DND-41 (cell line): ENCODE measurements at regions not wholly inside any gene's neighbourhood (a gene's known extent, or its start where the extent isn't known, plus 50 kb on each side); places are given as distances from the start of the nearest gene placed in this dataset.
A peak's percentile ranks its signal among the peaks of the same experiment; 100 is the strongest.

Experiments used
- ATAC-seq: fragments of 200-7000 bp; cut with Tn5 transposase; 3 replicates; pipeline ENCODE4 v1.9.1; 2021; ENCODE audit warnings: low read depth; ENCODE audit not compliant: insufficient read depth
- DNase-seq: peaks from one replicate; pipeline ENCODE4 v3.0.0-alpha.2; 2020
- H2AFZ ChIP-seq: 2 replicates; pipeline ENCODE4 v1.6.0; 2012; ENCODE audit warnings: low read depth, low read length
- H3K27ac ChIP-seq: 2 replicates; pipeline ENCODE4 v1.5.1; 2012; ENCODE audit warnings: low read length, inconsistent platforms
- H3K27me3 ChIP-seq: fragments of 200-600 bp; sonication (generic); 2 replicates; pipeline ENCODE4 v1.6.0; 2012; ENCODE audit warnings: low read length, mild to moderate bottlenecking, inconsistent platforms; ENCODE audit not compliant: insufficient read depth, poor library complexity
- H3K36me3 ChIP-seq: 2 replicates; pipeline ENCODE4 v1.5.1; 2012; ENCODE audit warnings: low read length, inconsistent platforms; ENCODE audit not compliant: insufficient read depth
- H3K4me1 ChIP-seq: 2 replicates; pipeline ENCODE4 v1.5.1; 2012; ENCODE audit warnings: mild to moderate bottlenecking, low read length; ENCODE audit not compliant: insufficient read depth
- H3K4me2 ChIP-seq: 2 replicates; pipeline ENCODE4 v1.6.0; 2012; ENCODE audit warnings: mild to moderate bottlenecking, moderate library complexity, low read length, inconsistent platforms; ENCODE audit not compliant: insufficient read depth
- H3K4me3 ChIP-seq, 2 experiments: fragments of 200-600 bp in 1 of 2; shearing (Covaris generic) in 1 of 2; 2 replicates each; pipeline ENCODE4 v1.5.1; 2012 to 2016; ENCODE audit warnings: inconsistent platforms in 2 of 2, low read length in 2 of 2, mild to moderate bottlenecking in 2 of 2, low read depth in 1 of 2, moderate library complexity in 1 of 2
- H3K79me2 ChIP-seq: 2 replicates; pipeline ENCODE4 v1.6.0; 2012; ENCODE audit warnings: low read length, inconsistent platforms; ENCODE audit not compliant: insufficient read depth
- H3K9ac ChIP-seq: 2 replicates; pipeline ENCODE4 v1.6.0; 2012; ENCODE audit warnings: low read depth, mild to moderate bottlenecking, inconsistent platforms, low read length, moderate library complexity
- H3K9me3 ChIP-seq: 2 replicates; pipeline ENCODE4 v1.5.1; 2012; ENCODE audit warnings: low read length, moderate library complexity, mild to moderate bottlenecking, inconsistent platforms; ENCODE audit not compliant: insufficient read depth, severe bottlenecking
- H4K20me1 ChIP-seq: 2 replicates; pipeline ENCODE4 v1.6.0; 2012; ENCODE audit warnings: low read length; ENCODE audit not compliant: insufficient read depth
- CTCF ChIP-seq: IDR thresholded peaks from 2 replicates; pipeline ENCODE4 v1.5.1; 2012; ENCODE audit warnings: borderline replicate concordance, low read length, moderate library complexity, mild to moderate bottlenecking; ENCODE audit not compliant: poor library complexity, severe bottlenecking; ENCODE audit errors: extremely low read depth
- EZH2 ChIP-seq: IDR thresholded peaks from 3 replicates; pipeline ENCODE4 v1.6.1; 2012; ENCODE audit warnings: borderline replicate concordance, low read depth, mild to moderate bottlenecking, moderate library complexity, low read length, inconsistent platforms; ENCODE audit not compliant: severe bottlenecking

GRCh38 chr1:101566883-101567538, 330.2 kb downstream of the S1PR1 start:
- no peak overlapping the region for H2AFZ ChIP-seq
- no peaks in the 10 kb centered on the region for H3K79me2 ChIP-seq
- no peaks in the 10 kb centered on the region for H3K36me3 ChIP-seq
- H3K4me1 ChIP-seq: no peaks in the 10 kb centered on the region
- no peak for ATAC-seq
- no peak overlapping the region for H3K4me3 ChIP-seq
- H3K9ac ChIP-seq: no peak overlapping the region
- H3K4me2 ChIP-seq: no peak overlapping the region
- DNase-seq: no peak
- H3K27ac ChIP-seq: no peak overlapping the region
- TF ChIP-seq CTCF (no peak), EZH2 (no peak)
- H4K20me1 ChIP-seq: no peaks in the 10 kb centered on the region
- H3K27me3 ChIP-seq: no peaks in the 10 kb centered on the region
- H3K9me3 ChIP-seq: peaks cover 8% of the 10 kb centered on the region

- TF ChIP-seq EZH2 (no peak), CTCF (peak; percentile 94)
- Histone ChIP-seq H3K27ac (no peak overlapping the region), H3K4me1 (no peaks in the 10 kb centered on the region), H3K36me3 (no peaks in the 10 kb centered on the region), H3K4me2 (no peak overlapping the region), H3K4me3 (no peak overlapping the region), H3K9ac (no peak overlapping the region), H3K79me2 (no peaks in the 10 kb centered on the region), H3K27me3 (no peaks in the 10 kb centered on the region), H4K20me1 (no peaks in the 10 kb centered on the region), H2AFZ (no peak overlapping the region), H3K9me3 (peaks cover 8% of the 10 kb centered on the region)
- DNase-seq: peak; percentile 60
- peak; percentile 88 for ATAC-seq
Observed at GRCh38 chr1:101567582-101568189, 330.9 kb downstream of the S1PR1 start.

GRCh38 chr1:101587741-101588140, 350.9 kb downstream of the S1PR1 start:
- Histone ChIP-seq H3K4me1 (no peaks in the 10 kb centered on the region), H3K27ac (no peak overlapping the region), H4K20me1 (no peaks in the 10 kb centered on the region), H3K4me3 (no peak overlapping the region), H3K79me2 (no peaks in the 10 kb centered on the region), H3K9ac (no peak overlapping the region), H3K4me2 (no peak overlapping the region), H2AFZ (no peak overlapping the region), H3K27me3 (no peaks in the 10 kb centered on the region), H3K9me3 (no peaks in the 10 kb centered on the region), H3K36me3 (no peaks in the 10 kb centered on the region)
- TF ChIP-seq EZH2: no peak
- no peak for TF ChIP-seq CTCF
- DNase-seq (no peak), ATAC-seq (no peak)
